Hypothalamus (tissue), 51 donors: ENCODE measurements at regions not wholly inside any gene's neighbourhood (a gene's known extent, or its start where the extent isn't known, plus 50 kb on each side); places are given as distances from the start of the nearest gene placed in this dataset.

Source experiments
- DNase-seq, 51 donors: peaks; one replicate each; lab custom pipeline; 2025; lab: John Stamatoyannopoulos, UW

- no peak for DNase-seq
These were observed 344.3 kb downstream of the SAMD5 start for GRCh38 chr6:147852772-147853171.

DNA sequence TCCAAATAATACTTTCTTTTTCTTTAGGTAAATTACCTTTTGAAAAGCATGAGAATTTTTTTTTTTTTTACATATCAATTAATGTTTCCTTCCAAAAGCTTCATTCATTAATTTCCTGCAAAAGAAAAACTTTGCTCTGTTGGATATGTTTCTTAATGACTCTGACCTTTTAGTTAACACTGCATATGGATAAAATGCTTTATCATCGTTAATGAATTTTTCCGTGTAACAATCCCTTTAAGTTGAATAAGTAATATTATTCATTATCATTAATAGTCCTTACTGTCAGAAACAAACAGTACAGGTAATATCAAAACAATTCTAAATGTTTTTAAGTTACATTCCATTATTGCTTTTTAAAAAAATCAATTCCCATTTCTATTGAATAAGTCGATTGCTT, 345.1 kb downstream of the SAMD5 start:
- no peak for DNase-seq

DNA sequence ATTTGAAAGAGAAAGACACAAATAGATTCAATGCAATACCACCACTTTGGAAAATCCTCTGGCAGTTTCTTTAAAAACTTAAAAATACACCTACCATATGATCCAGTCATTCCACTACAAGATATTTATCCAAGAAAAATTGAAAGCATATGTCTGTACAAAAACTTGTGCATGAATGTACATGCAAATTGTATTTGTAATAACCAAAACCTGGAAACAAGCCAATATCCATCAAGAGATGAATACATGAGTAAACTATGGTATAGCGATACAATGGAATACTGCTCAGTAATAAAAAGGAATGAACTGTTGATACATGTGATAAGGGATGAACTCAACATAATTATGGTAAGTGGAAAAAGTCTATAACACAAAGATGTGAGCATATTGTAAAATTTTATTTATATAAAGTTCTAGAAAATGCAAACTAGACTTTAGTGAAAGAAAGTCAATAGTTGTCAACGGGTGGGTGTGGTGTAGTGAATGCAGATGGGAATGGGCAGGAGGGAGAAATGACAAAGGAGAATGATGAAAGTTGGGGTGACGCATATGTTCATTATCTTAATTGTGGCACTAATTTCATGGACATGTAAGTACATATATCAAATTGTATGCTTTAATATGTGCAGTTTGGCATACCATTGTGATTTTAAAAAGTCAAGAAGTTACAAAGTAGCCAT, 347.5 kb downstream of the SAMD5 start:
- no peak for DNase-seq

DNA sequence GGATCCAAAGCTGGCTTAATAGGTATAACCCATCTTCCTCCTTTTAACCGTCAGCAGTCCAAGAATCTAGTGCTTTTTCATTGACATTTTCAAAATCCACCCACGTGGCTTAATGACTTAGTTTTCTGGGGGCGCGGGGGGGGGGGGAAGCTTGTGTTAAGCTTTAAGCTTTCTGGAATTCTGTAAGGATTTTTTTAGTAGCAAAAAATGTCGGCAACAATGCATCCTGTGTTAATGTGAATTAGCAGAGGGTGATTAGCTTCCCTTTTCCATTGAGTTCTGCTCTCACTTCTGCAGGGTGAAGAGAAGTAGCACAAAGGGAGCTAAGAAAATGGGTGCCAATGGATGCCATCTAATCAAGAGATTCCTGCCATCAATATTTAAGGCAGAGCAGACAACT, 348.2 kb downstream of the SAMD5 start:
- no peak for DNase-seq

DNA sequence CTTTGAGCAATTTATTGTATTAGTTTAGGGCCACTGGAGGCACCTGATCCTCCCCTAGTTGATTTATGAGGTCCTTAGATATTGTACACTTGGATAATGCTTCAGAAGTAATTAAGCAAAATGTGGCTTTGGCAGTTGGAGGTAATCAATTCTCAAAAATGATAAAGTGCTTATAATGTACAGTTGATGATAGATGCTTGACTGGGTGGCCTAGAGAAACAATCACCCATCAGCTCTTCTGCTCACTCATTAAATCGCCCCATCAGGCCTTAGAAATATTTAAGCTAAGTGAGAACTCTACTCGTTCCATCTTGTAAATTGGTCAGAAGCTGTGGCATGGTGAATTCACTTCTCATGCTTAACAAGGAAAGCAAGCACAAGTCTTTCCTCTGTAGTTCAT, 349.9 kb downstream of the SAMD5 start:
- no peak for DNase-seq

- no peak for DNase-seq
These were observed 350.6 kb downstream of the SAMD5 start for GRCh38 chr6:147859071-147859470.

- no peak for DNase-seq
These were observed 353.2 kb downstream of the SAMD5 start for GRCh38 chr6:147861696-147862095.

- no peak for DNase-seq
These were observed 359.1 kb downstream of the SAMD5 start for GRCh38 chr6:147867433-147868226.

DNA sequence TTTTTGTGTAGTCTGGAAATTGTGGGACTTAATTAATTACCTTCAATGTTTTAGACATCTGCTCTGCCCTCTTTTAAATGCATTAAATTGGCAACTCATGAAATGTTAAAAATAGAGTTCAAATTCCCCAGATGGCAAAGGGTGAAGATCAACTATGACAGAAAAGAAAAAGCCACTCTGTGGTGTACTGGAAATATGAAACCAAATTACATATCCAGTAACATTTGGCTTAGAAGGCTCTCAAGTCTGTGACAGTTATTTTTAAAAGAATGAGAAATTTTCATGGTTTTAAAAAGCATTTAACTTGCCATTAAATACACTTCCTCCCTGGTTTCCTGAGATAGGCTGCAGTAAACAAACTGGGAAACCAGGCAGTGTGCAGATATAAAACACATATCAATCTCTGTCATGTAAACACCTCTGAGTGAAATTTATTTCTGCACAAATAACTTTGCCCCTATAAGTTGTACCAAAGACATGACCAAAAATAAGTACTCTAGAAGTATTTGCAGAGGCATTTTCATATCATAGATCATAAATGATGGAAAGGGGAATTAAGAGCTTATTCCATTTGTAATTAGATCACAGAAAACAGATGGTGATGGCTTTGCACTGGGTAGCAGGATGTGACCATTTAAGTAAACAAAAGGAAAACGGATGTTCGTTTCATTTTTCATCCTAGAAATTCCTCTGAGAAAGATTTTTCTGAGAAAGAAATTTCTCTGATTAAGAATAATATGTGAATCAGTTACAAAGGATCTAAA, 360.1 kb downstream of the SAMD5 start:
- DNase-seq = no peak

DNA sequence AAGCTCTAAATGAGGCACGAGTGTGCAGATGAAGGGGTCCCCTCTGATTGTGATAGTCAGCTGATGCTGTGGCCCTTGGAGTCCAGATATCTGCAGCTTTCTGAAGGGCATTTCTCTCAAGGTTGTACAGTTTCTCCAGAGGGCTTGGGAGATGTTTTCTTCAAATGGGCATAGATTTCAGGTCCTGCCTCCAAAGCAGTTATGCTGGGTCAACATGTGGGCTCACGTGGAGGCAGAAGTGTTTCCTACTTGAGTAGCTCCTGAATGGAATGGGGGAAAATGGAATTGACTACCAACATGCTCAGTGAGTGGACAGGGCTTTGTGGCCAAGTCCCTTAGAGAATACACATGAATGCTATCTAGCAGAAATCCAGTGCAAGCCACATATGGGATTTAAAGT, 360.7 kb downstream of the SAMD5 start:
- no peak for DNase-seq

DNA sequence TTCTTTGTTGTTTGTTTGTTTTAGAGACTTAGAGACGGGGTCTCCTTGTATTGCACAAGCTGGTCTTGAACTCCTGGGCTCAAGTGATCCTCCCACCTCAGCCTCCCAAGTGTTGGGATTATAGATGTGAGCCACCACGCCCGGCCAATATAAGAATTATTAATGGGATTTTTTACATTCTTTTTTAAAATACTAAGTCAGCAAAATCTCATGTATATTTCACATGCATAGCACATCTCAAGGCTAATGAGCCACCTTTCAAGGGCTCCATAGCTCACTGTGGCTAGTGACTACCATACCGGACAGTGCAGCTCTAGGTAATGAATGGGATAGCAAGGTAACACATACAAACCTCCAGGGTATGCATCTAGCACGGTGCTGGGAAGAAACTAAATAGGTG, 361.4 kb downstream of the SAMD5 start:
- DNase-seq = no peak

- DNase-seq = no peak
These were observed 362.1 kb downstream of the SAMD5 start for GRCh38 chr6:147870506-147871110.

GRCh38 chr6:147872002-147872401, 363.5 kb downstream of the SAMD5 start:
- no peak for DNase-seq

- DNase-seq = no peak
These were observed 365.3 kb downstream of the SAMD5 start for GRCh38 chr6:147873816-147874215.

GRCh38 chr6:147874322-147874721, 365.8 kb downstream of the SAMD5 start:
- DNase-seq = no peak

DNA sequence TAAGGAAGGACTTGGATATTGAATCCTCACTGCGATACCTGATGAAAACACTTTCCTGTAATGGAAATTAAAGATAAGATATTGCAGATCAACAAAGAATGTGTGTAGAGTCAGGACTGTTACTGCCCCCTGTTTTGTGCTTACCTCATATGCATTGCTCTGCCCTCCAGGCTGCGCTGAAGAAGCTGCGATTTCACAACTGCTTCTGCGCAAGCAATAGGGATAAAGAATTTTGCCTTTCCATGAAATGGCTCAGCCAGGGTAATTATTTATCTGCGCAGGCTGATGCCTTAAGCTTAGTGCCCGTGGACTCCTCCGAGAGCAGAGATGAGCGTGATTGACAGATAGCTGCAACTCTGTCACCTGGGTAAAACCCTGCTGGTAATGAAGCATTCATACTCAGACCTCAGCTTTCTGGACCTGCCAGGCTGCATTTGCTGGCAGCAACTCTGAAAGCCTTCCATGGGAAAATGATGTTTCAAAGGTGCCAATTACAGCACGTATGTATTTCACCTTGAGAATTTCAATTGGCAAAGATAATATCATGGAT, 370.6 kb downstream of the SAMD5 start:
- DNase-seq = no peak

- no peak for DNase-seq
These were observed 372.9 kb downstream of the SAMD5 start for GRCh38 chr6:147881432-147881831.

- no peak for DNase-seq
These were observed 379.9 kb downstream of the SAMD5 start for GRCh38 chr6:147888374-147888773.

DNA sequence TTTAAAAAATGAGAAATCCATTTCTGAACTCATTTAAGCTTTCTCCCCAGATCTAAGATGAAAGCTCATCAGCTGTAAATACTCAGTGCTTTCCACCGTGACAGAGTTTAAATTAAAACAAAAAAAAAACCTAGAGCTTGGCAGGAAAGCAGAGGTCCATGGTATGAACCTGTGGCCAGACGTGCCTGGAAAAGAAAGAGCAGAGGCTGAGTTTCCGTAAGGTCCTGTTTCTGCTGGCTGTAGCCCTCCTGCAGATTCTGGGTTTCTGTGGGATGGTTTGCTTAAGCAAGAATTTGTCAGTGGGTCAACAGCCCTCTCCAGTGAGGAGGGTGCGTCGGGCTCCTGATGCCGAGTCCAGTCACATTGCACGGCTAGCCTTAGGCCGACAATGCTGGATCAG, 383.2 kb downstream of the SAMD5 start:
- DNase-seq = no peak

DNA sequence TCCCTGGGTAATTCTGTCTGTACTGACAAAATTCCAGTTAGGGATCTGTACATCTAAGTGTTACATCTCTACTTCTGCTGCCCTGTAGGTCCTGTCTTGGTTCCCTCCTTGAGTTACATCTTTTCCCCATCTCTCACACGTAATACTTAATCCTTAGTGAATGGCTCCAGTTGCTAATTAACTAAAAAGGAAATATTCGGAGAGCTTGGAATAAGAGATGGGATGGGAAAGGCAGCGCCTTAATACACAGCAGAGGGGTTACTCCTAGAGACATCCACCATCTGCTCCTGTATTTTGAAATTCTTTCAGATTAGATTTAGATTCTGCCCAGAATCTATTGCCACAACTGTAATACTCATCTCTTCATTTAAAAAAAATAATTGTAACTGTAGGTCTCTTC, 384.0 kb downstream of the SAMD5 start:
- DNase-seq = no peak

DNA sequence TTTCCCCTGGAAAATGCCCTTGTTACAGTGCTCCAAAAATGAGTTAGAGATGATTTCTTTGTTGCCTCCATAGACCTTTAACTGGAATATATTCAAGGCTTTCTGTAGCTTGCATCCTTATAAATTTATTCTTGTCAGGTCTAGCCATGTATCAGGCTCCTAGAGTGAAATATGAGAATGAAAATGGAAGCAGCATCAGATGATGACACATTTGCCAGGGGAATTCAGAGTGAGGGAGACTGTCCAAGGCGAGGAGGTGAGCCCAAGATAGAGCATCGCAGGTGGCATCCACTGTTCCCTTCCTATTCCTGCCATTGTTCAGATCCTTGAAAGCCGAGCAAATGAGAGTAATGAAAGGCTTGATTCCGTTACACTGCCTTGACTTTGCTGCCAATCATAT, 386.8 kb downstream of the SAMD5 start:
- no peak for DNase-seq
